Neural crest cell (in vitro differentiated cells): ENCODE measurements at regions not wholly inside any gene's neighbourhood (a gene's known extent, or its start where the extent isn't known, plus 50 kb on each side); places are given as distances from the start of the nearest gene placed in this dataset.

ENCODE experiments used
- DNase-seq: peaks from one replicate; pipeline ENCODE4 v3.0.0; 2021; ENCODE audit warnings: low read depth, mixed read lengths, low spot score
- H3K27ac Mint-ChIP-seq: one replicate; pipeline ENCODE4 v1.8.0; 2021; ENCODE audit warnings: mild to moderate bottlenecking, mixed read lengths; ENCODE audit not compliant: unreplicated experiment
- H3K27me3 Mint-ChIP-seq: 2 replicates; pipeline ENCODE4 v1.8.0; 2021; ENCODE audit warnings: low read depth, mild to moderate bottlenecking, mixed read lengths
- H3K36me3 Mint-ChIP-seq: 2 replicates; pipeline ENCODE4 v1.8.0; 2021; ENCODE audit warnings: low read depth, mild to moderate bottlenecking, mixed read lengths
- H3K4me1 Mint-ChIP-seq: 2 replicates; pipeline ENCODE4 v1.8.0; 2021; ENCODE audit warnings: mixed read lengths
- H3K4me3 Mint-ChIP-seq: one replicate; pipeline ENCODE4 v1.8.0; 2021; ENCODE audit warnings: mild to moderate bottlenecking, mixed read lengths
- H3K9me3 Mint-ChIP-seq: 2 replicates; pipeline ENCODE4 v1.8.0; 2021; ENCODE audit warnings: mixed read lengths
- CTCF ChIP-seq: fragments of 200-600 bp; sonication (generic); conservative IDR thresholded peaks from 2 replicates; pipeline ENCODE4 v1.5.0; 2021; ENCODE audit warnings: antibody characterized with exemption, mild to moderate bottlenecking

- Mint-ChIP-seq H3K4me3 (no peak overlapping the region), H3K27me3 (no peaks in the 10 kb centered on the region), H3K4me1 (peaks cover 15% of the 10 kb centered on the region), H3K9me3 (no peaks in the 10 kb centered on the region), H3K36me3 (no peaks in the 10 kb centered on the region), H3K27ac (no peak overlapping the region)
- DNase-seq = no peak
- no peak for TF ChIP-seq CTCF
These were observed 208.3 kb upstream of the PLSCR5 start for GRCh38 chr3:146813496-146813895.

- Mint-ChIP-seq H3K9me3 (no peaks in the 10 kb centered on the region), H3K4me3 (no peak overlapping the region), H3K36me3 (no peaks in the 10 kb centered on the region), H3K4me1 (peaks cover 3% of the 10 kb centered on the region), H3K27me3 (no peaks in the 10 kb centered on the region), H3K27ac (no peak overlapping the region)
- TF ChIP-seq CTCF = no peak
- no peak for DNase-seq
These were observed 198.6 kb upstream of the PLSCR5 start for GRCh38 chr3:146803745-146804144.

- Mint-ChIP-seq H3K36me3 (no peaks in the 10 kb centered on the region), H3K4me3 (no peak overlapping the region), H3K27ac (no peak overlapping the region), H3K27me3 (no peaks in the 10 kb centered on the region), H3K9me3 (no peaks in the 10 kb centered on the region), H3K4me1 (peaks cover 3% of the 10 kb centered on the region)
- TF ChIP-seq CTCF = no peak
- no peak for DNase-seq
These were observed 196.3 kb upstream of the PLSCR5 start for GRCh38 chr3:146801492-146801891.

GRCh38 chr3:146800484-146800883 lies 195.3 kb upstream of the PLSCR5 start:
- Mint-ChIP-seq H3K27me3 (no peaks in the 10 kb centered on the region), H3K36me3 (no peaks in the 10 kb centered on the region), H3K4me3 (no peak overlapping the region), H3K9me3 (no peaks in the 10 kb centered on the region), H3K27ac (no peak overlapping the region), H3K4me1 (peaks cover 3% of the 10 kb centered on the region)
- no peak for TF ChIP-seq CTCF
- no peak for DNase-seq

- H3K27ac Mint-ChIP-seq = no peak overlapping the region
- no peak for DNase-seq
- TF ChIP-seq CTCF = no peak
- peaks cover 2% of the 10 kb centered on the region for H3K9me3 Mint-ChIP-seq
- H3K4me1 Mint-ChIP-seq = no peaks in the 10 kb centered on the region
- H3K27me3 Mint-ChIP-seq = no peaks in the 10 kb centered on the region
- H3K36me3 Mint-ChIP-seq = peaks cover 2% of the 10 kb centered on the region
- H3K4me3 Mint-ChIP-seq = no peak overlapping the region
These were observed 190.9 kb upstream of the PLSCR5 start for GRCh38 chr3:146796078-146796477.

GRCh38 chr3:146783446-146783845 lies 178.3 kb upstream of the PLSCR5 start:
- Mint-ChIP-seq H3K27me3 (no peaks in the 10 kb centered on the region), H3K36me3 (no peaks in the 10 kb centered on the region), H3K4me1 (no peaks in the 10 kb centered on the region), H3K27ac (no peak overlapping the region), H3K9me3 (no peaks in the 10 kb centered on the region), H3K4me3 (no peak overlapping the region)
- DNase-seq = no peak
- no peak for TF ChIP-seq CTCF
